DMS53 treated with DMSO at 0.1 percent for 48 hours (cell line): ENCODE measurements at regions not wholly inside any gene's neighbourhood (a gene's known extent, or its start where the extent isn't known, plus 50 kb on each side); places are given as distances from the start of the nearest gene placed in this dataset.

ENCODE experiments used
- DNase-seq: peaks from one replicate; lab custom pipeline; 2025; ENCODE audit not compliant: unreplicated experiment; lab: John Stamatoyannopoulos, UW

- no peak for DNase-seq
These were observed 228.8 kb upstream of the TYRP1 start for GRCh38 chr9:12464400-12464799.

GRCh38 chr9:12464910-12465512 lies 228.2 kb upstream of the TYRP1 start:
- no peak for DNase-seq

- DNase-seq: peak; percentile 11
These were observed 224.1 kb upstream of the TYRP1 start for GRCh38 chr9:12469084-12469483.

- DNase-seq: no peak
These were observed 198.8 kb upstream of the TYRP1 start for GRCh38 chr9:12494411-12494810.

GRCh38 chr9:12497790-12498189 lies 195.4 kb upstream of the TYRP1 start:
- no peak for DNase-seq

- DNase-seq: no peak
These were observed 190.7 kb upstream of the TYRP1 start for GRCh38 chr9:12502520-12502919.

- no peak for DNase-seq
These were observed 189.5 kb upstream of the TYRP1 start for GRCh38 chr9:12503606-12504122.

- no peak for DNase-seq
These were observed 182.6 kb upstream of the TYRP1 start for GRCh38 chr9:12510551-12510950.

GRCh38 chr9:12511726-12512125 lies 181.5 kb upstream of the TYRP1 start:
- no peak for DNase-seq

- DNase-seq: no peak
These were observed 177.2 kb upstream of the TYRP1 start for GRCh38 chr9:12516031-12516430.

GRCh38 chr9:12516573-12516972 lies 176.6 kb upstream of the TYRP1 start:
- DNase-seq: no peak

GRCh38 chr9:12538842-12539579 lies 154.2 kb upstream of the TYRP1 start:
- no peak for DNase-seq

- no peak for DNase-seq
These were observed 153.6 kb upstream of the TYRP1 start for GRCh38 chr9:12539580-12539975.

GRCh38 chr9:12544700-12545099 lies 148.5 kb upstream of the TYRP1 start:
- no peak for DNase-seq

- DNase-seq: no peak
These were observed 138.5 kb upstream of the TYRP1 start for GRCh38 chr9:12554636-12555035.

- DNase-seq: no peak
These were observed 126.6 kb upstream of the TYRP1 start for GRCh38 chr9:12566404-12567090.

GRCh38 chr9:12584656-12585522 lies 108.3 kb upstream of the TYRP1 start:
- DNase-seq: no peak

- DNase-seq: no peak
These were observed 97.8 kb upstream of the TYRP1 start for GRCh38 chr9:12595400-12595799.

GRCh38 chr9:12604164-12604821 lies 88.9 kb upstream of the TYRP1 start:
- DNase-seq: peak; percentile 7

GRCh38 chr9:12612211-12612770 lies 80.9 kb upstream of the TYRP1 start:
- DNase-seq: no peak
